ENCODE measurements at regions not wholly inside any gene's neighbourhood (a gene's known extent, or its start where the extent isn't known, plus 50 kb on each side); places are given as distances from the start of the nearest gene placed in this dataset.

- TF ChIP-seq CTCF (IDR thresholded peaks at IDR 0.05; ENCODE audit: unreplicated experiment), result no peak
- Mint-ChIP-seq H3K27me3 (ENCODE audit: unreplicated experiment) (no peaks in the 10 kb centered on the region), H3K9me3 (ENCODE audit: unreplicated experiment) (no peaks in the 10 kb centered on the region), H3K27ac (ENCODE audit: unreplicated experiment) (no peak overlapping the region), H3K4me1 (ENCODE audit: unreplicated experiment) (peaks cover 26% of the 10 kb centered on the region), H3K36me3 (ENCODE audit: low read depth, unreplicated experiment) (no peaks in the 10 kb centered on the region), H3K4me3 (ENCODE audit: unreplicated experiment) (no peak overlapping the region)
- no peak for DNase-seq (ENCODE audit: low spot score)
Observed at GRCh38 chr18:22102953-22103646, 66.3 kb upstream of the GATA6 start.

- DNase-seq (ENCODE audit: low spot score), result no peak
- no peaks in the 10 kb centered on the region for H3K36me3 Mint-ChIP-seq (ENCODE audit: low read depth, unreplicated experiment)
- TF ChIP-seq CTCF (IDR thresholded peaks at IDR 0.05; ENCODE audit: unreplicated experiment), result no peak
- H3K9me3 Mint-ChIP-seq (ENCODE audit: unreplicated experiment), result no peaks in the 10 kb centered on the region
- no peaks in the 10 kb centered on the region for H3K27me3 Mint-ChIP-seq (ENCODE audit: unreplicated experiment)
- H3K4me3 Mint-ChIP-seq (ENCODE audit: unreplicated experiment), result no peak overlapping the region
- peaks cover 22% of the 10 kb centered on the region for H3K4me1 Mint-ChIP-seq (ENCODE audit: unreplicated experiment)
- H3K27ac Mint-ChIP-seq (ENCODE audit: unreplicated experiment), result no peak overlapping the region
Observed at GRCh38 chr18:22103647-22104031, 65.8 kb upstream of the GATA6 start.

GRCh38 chr18:22106536-22107292 is 62.7 kb upstream of the GATA6 start:
- H3K4me1 Mint-ChIP-seq (ENCODE audit: unreplicated experiment), result peaks cover 19% of the 10 kb centered on the region
- H3K27ac Mint-ChIP-seq (ENCODE audit: unreplicated experiment), result no peak overlapping the region
- no peak for TF ChIP-seq CTCF (IDR thresholded peaks at IDR 0.05; ENCODE audit: unreplicated experiment)
- H3K4me3 Mint-ChIP-seq (ENCODE audit: unreplicated experiment), result no peak overlapping the region
- no peak for DNase-seq (ENCODE audit: low spot score)
- H3K36me3 Mint-ChIP-seq (ENCODE audit: low read depth, unreplicated experiment), result no peaks in the 10 kb centered on the region
- no peaks in the 10 kb centered on the region for H3K27me3 Mint-ChIP-seq (ENCODE audit: unreplicated experiment)
- H3K9me3 Mint-ChIP-seq (ENCODE audit: unreplicated experiment), result no peaks in the 10 kb centered on the region

GRCh38 chr18:22108674-22109073 is 60.7 kb upstream of the GATA6 start:
- Mint-ChIP-seq H3K4me3 (ENCODE audit: unreplicated experiment) (no peak overlapping the region), H3K36me3 (ENCODE audit: low read depth, unreplicated experiment) (no peaks in the 10 kb centered on the region), H3K4me1 (ENCODE audit: unreplicated experiment) (peaks cover 4% of the 10 kb centered on the region), H3K27ac (ENCODE audit: unreplicated experiment) (no peak overlapping the region), H3K9me3 (ENCODE audit: unreplicated experiment) (no peaks in the 10 kb centered on the region), H3K27me3 (ENCODE audit: unreplicated experiment) (no peaks in the 10 kb centered on the region)
- no peak for DNase-seq (ENCODE audit: low spot score)
- TF ChIP-seq CTCF (IDR thresholded peaks at IDR 0.05; ENCODE audit: unreplicated experiment), result no peak

- Mint-ChIP-seq H3K9me3 (ENCODE audit: unreplicated experiment) (no peaks in the 10 kb centered on the region), H3K4me3 (ENCODE audit: unreplicated experiment) (no peak overlapping the region), H3K27me3 (ENCODE audit: unreplicated experiment) (no peaks in the 10 kb centered on the region), H3K27ac (ENCODE audit: unreplicated experiment) (no peak overlapping the region), H3K4me1 (ENCODE audit: unreplicated experiment) (peaks cover under 1% of the 10 kb centered on the region), H3K36me3 (ENCODE audit: low read depth, unreplicated experiment) (no peaks in the 10 kb centered on the region)
- DNase-seq (ENCODE audit: low spot score), result no peak
- no peak for TF ChIP-seq CTCF (IDR thresholded peaks at IDR 0.05; ENCODE audit: unreplicated experiment)
Observed at GRCh38 chr18:22109535-22109934, 59.9 kb upstream of the GATA6 start.
